Fibroblast of gingiva (primary cell): ENCODE measurements at regions not wholly inside any gene's neighbourhood (a gene's known extent, or its start where the extent isn't known, plus 50 kb on each side); places are given as distances from the start of the nearest gene placed in this dataset.

Experiments
- DNase-seq: peaks from one replicate; pipeline ENCODE4 v3.0.0-alpha.2; 2011; ENCODE audit warnings: low read depth

- no peak for DNase-seq
Measured at GRCh38 chrX:149152941-149153340, 352.2 kb downstream of the IDS start.

GRCh38 chrX:149151805-149152757 is 353.0 kb downstream of the IDS start:
- peak; percentile 73 for DNase-seq

- no peak for DNase-seq
Measured at GRCh38 chrX:149145845-149146285, 359.2 kb downstream of the IDS start.

- DNase-seq = no peak
Measured at GRCh38 chrX:149131774-149132173, 373.3 kb downstream of the IDS start.

GRCh38 chrX:149129767-149130166 is 375.3 kb downstream of the IDS start:
- DNase-seq = no peak

GRCh38 chrX:149124526-149125108 is 380.5 kb downstream of the IDS start:
- DNase-seq = no peak

- no peak for DNase-seq
Measured at GRCh38 chrX:149121206-149121920, 383.7 kb downstream of the IDS start.

GRCh38 chrX:149120459-149120858 is 384.6 kb downstream of the IDS start:
- DNase-seq = no peak

- DNase-seq = no peak
Measured at GRCh38 chrX:149114874-149115273, 390.2 kb downstream of the IDS start.

GRCh38 chrX:149114001-149114400 is 391.1 kb downstream of the IDS start:
- no peak for DNase-seq

GRCh38 chrX:149097786-149098185 is 407.3 kb downstream of the IDS start:
- no peak for DNase-seq

- DNase-seq = no peak
Measured at GRCh38 chrX:149092179-149092578, 412.9 kb downstream of the IDS start.

GRCh38 chrX:149079805-149080406 is 425.2 kb downstream of the IDS start:
- no peak for DNase-seq

- peak; percentile 67 for DNase-seq
Measured at GRCh38 chrX:149074398-149074797, 430.7 kb downstream of the IDS start.

GRCh38 chrX:149073479-149073878 is 431.6 kb downstream of the IDS start:
- no peak for DNase-seq

GRCh38 chrX:149069899-149070298 is 435.2 kb downstream of the IDS start:
- DNase-seq = no peak

GRCh38 chrX:149060921-149061320 is 444.2 kb downstream of the IDS start:
- DNase-seq = peak; percentile 74
